NT2/D1 (cell line): ENCODE measurements at regions not wholly inside any gene's neighbourhood (a gene's known extent, or its start where the extent isn't known, plus 50 kb on each side); places are given as distances from the start of the nearest gene placed in this dataset.

Source experiments
- SUZ12 ChIP-seq: IDR thresholded peaks from 2 replicates; pipeline ENCODE4 v1.6.1; 2011; ENCODE audit not compliant: insufficient read length, insufficient read depth; ENCODE audit errors: extremely low read depth
- ZNF274 ChIP-seq: IDR thresholded peaks from 2 replicates; pipeline ENCODE4 v1.6.1; 2011; ENCODE audit warnings: mild to moderate bottlenecking, low read depth, low read length

DNA sequence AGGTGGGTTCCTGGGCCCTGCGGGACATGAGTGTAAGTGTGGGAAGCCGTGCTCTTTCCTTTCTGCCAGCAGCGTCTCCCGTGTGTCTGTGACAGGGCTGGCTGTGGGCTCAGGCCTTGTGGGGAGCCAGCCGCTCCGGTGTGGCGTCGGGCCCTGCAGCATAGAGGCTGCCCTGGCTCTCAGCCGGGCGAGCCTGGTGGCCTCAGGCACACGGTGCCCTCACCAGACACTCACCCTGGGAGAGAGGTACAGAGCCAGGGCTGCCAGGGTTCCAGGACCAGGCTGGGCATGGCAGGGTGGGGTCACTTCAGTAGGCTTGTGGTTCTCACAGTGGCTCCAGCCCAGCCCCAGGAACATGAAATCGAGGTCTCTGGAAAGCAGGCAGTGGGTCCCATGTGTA, 324.8 kb downstream of the TEX29 start:
- TF ChIP-seq ZNF274, result no peak
- no peak for TF ChIP-seq SUZ12
